Parathyroid adenoma (tissue), 2 donors: ENCODE measurements at regions not wholly inside any gene's neighbourhood (a gene's known extent, or its start where the extent isn't known, plus 50 kb on each side); places are given as distances from the start of the nearest gene placed in this dataset.
"Not testable (repeated sequence)": the region's sequence is repeated elsewhere in the genome, so short reads cannot be mapped to it uniquely, and the experiment has no call there.

Experiments used
- H2AFZ ChIP-seq: fragments of 300-600 bp; sonication (generic); one replicate; pipeline ENCODE4 v1.7.0; 2017; ENCODE audit warnings: antibody characterized with exemption, mild to moderate bottlenecking
- H3K27ac ChIP-seq: fragments of 300-600 bp; sonication (generic); one replicate; pipeline ENCODE4 v1.7.0; 2017
- H3K27me3 ChIP-seq: fragments of 300-600 bp; sonication (generic); one replicate; pipeline ENCODE4 v1.7.0; 2017; ENCODE audit warnings: low read length; ENCODE audit not compliant: control insufficient read depth, insufficient read depth
- H3K36me3 ChIP-seq: fragments of 300-600 bp; sonication (generic); one replicate; pipeline ENCODE4 v1.7.0; 2017; ENCODE audit warnings: low read length; ENCODE audit not compliant: control insufficient read depth, insufficient read depth
- H3K4me1 ChIP-seq: fragments of 300-600 bp; sonication (generic); one replicate; pipeline ENCODE4 v1.7.0; 2017; ENCODE audit warnings: control low read depth
- H3K4me2 ChIP-seq: fragments of 300-600 bp; sonication (generic); one replicate; pipeline ENCODE4 v1.7.0; 2017; ENCODE audit warnings: low read length
- H3K4me3 ChIP-seq: fragments of 300-600 bp; sonication (generic); one replicate; pipeline ENCODE4 v1.7.0; 2017; ENCODE audit warnings: low read depth, low read length
- H3K79me2 ChIP-seq: fragments of 300-600 bp; sonication (generic); one replicate; pipeline ENCODE4 v1.7.0; 2017; ENCODE audit warnings: control low read depth
- H3K9ac ChIP-seq: fragments of 300-600 bp; sonication (generic); one replicate; pipeline ENCODE4 v1.7.0; 2017; ENCODE audit warnings: mild to moderate bottlenecking
- H3K9me3 ChIP-seq: fragments of 300-600 bp; sonication (generic); one replicate; pipeline ENCODE4 v1.7.0; 2017; ENCODE audit warnings: low read length; ENCODE audit not compliant: control insufficient read depth
- TF ChIP-seq, protein P1 (sequence below): fragments of 300-600 bp; sonication (generic); IDR thresholded peaks from one replicate; pipeline ENCODE4 v1.7.0; 2017; ENCODE audit warnings: antibody characterized with exemption, mild to moderate bottlenecking
- donor health status: primary hyperparathyroidism.

DNA sequence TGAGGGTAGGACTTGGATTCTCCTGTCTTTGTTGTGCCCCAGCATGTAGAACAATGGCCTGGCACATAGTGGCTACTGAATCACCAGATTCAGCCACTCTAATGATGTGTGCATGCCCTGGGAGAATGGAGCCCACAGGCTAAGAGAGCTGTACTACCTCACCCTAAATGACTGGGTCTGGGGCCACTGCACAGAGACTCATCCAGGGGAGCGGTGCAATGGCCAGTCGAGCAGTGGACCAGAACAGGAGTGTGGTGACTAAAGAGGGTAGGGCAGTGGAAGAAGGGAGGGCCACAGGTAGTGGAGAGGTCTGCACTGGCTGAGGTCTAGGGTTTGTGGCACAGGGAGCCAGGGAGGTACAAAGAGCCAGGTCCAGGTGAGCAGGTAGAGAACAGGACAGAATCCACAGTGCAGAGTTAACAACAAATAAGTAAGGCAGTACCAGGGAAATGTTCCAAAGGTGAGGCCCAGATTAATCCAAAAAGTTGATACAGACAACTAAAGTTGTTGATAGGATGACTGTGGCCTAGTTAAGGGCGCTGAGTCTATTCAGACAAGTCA, 142.7 kb upstream of the ATP11B start:
- no peaks in the 10 kb centered on the region for H3K79me2 ChIP-seq
- H3K9me3 ChIP-seq: no peaks in the 10 kb centered on the region
- H3K27ac ChIP-seq: no peak overlapping the region
- no peaks in the 10 kb centered on the region for H3K36me3 ChIP-seq
- no peak overlapping the region for H3K4me3 ChIP-seq
- no peak overlapping the region for H3K9ac ChIP-seq
- H3K4me1 ChIP-seq: peaks cover 14% of the 10 kb centered on the region
- TF ChIP-seq, protein P1, sequence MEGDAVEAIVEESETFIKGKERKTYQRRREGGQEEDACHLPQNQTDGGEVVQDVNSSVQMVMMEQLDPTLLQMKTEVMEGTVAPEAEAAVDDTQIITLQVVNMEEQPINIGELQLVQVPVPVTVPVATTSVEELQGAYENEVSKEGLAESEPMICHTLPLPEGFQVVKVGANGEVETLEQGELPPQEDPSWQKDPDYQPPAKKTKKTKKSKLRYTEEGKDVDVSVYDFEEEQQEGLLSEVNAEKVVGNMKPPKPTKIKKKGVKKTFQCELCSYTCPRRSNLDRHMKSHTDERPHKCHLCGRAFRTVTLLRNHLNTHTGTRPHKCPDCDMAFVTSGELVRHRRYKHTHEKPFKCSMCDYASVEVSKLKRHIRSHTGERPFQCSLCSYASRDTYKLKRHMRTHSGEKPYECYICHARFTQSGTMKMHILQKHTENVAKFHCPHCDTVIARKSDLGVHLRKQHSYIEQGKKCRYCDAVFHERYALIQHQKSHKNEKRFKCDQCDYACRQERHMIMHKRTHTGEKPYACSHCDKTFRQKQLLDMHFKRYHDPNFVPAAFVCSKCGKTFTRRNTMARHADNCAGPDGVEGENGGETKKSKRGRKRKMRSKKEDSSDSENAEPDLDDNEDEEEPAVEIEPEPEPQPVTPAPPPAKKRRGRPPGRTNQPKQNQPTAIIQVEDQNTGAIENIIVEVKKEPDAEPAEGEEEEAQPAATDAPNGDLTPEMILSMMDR: no peak
- H3K27me3 ChIP-seq: no peaks in the 10 kb centered on the region
- no peak overlapping the region for H2AFZ ChIP-seq
- no peak overlapping the region for H3K4me2 ChIP-seq

DNA sequence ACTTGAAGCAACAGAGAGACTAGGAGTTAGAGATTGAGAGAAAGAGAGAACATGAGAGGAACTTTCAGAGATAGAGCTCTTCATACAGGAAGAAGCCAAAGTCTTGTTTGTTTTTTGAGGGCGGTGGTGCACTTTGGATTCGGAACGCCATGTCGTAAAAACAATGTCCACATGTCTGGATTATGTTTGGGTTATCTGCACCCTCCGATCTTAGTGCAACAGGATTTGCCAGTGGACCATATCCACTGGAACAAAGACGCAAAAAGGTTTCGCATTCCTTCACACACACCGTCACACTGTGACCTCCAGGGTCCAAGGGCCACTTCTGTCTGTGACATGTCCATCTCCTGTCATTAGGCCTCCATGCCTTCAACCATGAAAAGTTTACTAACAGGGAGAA, 141.8 kb upstream of the ATP11B start:
- TF ChIP-seq, protein P1: no peak
- no peaks in the 10 kb centered on the region for H3K36me3 ChIP-seq
- peak overlapping the region; percentile 54 for H2AFZ ChIP-seq
- H3K27me3 ChIP-seq: no peaks in the 10 kb centered on the region
- no peak overlapping the region for H3K4me2 ChIP-seq
- H3K4me1 ChIP-seq: peaks cover 18% of the 10 kb centered on the region
- no peak overlapping the region for H3K4me3 ChIP-seq
- H3K27ac ChIP-seq: no peak overlapping the region
- no peaks in the 10 kb centered on the region for H3K9me3 ChIP-seq
- no peak overlapping the region for H3K9ac ChIP-seq
- H3K79me2 ChIP-seq: no peaks in the 10 kb centered on the region

DNA sequence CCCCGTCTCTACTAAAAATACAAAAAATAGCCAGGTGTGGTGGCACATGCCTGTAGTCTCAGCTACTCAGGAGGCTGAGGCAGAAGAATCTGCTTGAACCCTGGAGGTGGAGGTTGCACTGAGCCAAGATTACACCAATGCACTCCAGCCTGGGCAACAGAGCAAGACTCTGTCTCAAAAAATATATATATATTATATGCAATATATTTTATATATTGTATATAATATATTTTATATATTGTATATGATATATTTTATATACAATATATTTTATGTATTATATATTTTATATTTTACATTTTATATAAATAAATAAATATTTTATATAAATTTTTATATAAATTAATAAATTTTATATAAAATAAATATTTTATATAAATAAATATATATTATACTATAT, 140.2 kb upstream of the ATP11B start:
- H3K4me3 ChIP-seq, H2AFZ ChIP-seq, H3K27ac ChIP-seq, H3K79me2 ChIP-seq, H3K27me3 ChIP-seq, H3K9ac ChIP-seq, H3K9me3 ChIP-seq, H3K36me3 ChIP-seq, H3K4me2 ChIP-seq: not testable (repeated sequence)
- H3K4me1 ChIP-seq: peaks cover 25% of the 10 kb centered on the region

DNA sequence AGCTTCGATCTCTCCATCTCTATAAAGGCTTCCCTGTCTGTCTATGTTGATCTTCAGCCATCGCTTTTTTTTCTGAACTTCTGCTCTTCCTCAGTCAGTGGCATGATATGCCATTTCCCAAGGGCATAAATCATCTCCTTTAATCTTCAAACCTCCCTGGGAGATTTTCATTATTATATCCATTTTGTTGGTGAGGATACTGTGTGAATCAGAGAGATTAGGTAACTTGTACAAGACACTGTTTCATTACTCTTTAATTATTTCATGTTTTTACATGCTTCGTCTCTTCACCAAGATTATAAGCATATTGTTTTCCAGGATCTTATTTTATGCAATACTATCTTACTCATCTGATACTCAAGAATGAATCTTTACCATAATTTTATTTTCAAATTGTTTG, 124.8 kb upstream of the ATP11B start:
- H3K9ac ChIP-seq: no peak overlapping the region
- H3K4me2 ChIP-seq: no peak overlapping the region
- H2AFZ ChIP-seq: peak overlapping the region; percentile 31
- no peak overlapping the region for H3K4me3 ChIP-seq
- no peaks in the 10 kb centered on the region for H3K79me2 ChIP-seq
- H3K36me3 ChIP-seq: no peaks in the 10 kb centered on the region
- no peaks in the 10 kb centered on the region for H3K9me3 ChIP-seq
- TF ChIP-seq, protein P1: no peak
- H3K4me1 ChIP-seq: peaks cover 18% of the 10 kb centered on the region
- H3K27ac ChIP-seq: peak overlapping the region; percentile 12
- no peaks in the 10 kb centered on the region for H3K27me3 ChIP-seq

DNA sequence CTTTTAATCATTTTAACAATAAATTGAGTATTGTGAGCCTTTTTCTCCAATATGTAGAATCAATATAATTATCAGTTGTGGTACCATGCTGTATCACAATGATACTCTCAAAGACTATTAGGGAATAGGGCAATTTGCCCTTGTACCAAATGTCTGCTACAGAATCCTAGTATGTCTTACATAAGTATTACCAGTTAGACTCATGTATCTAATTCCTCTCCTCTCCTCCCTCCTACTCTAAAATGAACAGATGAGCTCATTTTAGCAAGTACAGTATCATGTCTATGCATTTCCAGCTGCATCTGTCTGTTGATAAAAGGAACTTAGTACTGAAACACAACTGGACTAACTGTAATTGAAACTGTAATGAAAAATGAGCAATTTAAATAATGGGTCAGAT, 124.3 kb upstream of the ATP11B start:
- H3K4me3 ChIP-seq: no peak overlapping the region

More for the DNA sequence above, 124.3 kb upstream of the ATP11B start:
- no peaks in the 10 kb centered on the region for H3K79me2 ChIP-seq
- H3K4me2 ChIP-seq: no peak overlapping the region
- H3K9ac ChIP-seq: no peak overlapping the region
- no peak overlapping the region for H3K27ac ChIP-seq
- H3K9me3 ChIP-seq: no peaks in the 10 kb centered on the region
- H2AFZ ChIP-seq: no peak overlapping the region
- no peaks in the 10 kb centered on the region for H3K36me3 ChIP-seq
- peaks cover 18% of the 10 kb centered on the region for H3K4me1 ChIP-seq
- no peaks in the 10 kb centered on the region for H3K27me3 ChIP-seq
- TF ChIP-seq, protein P1: no peak
